HCT116 (cell line): ENCODE measurements at regions not wholly inside any gene's neighbourhood (a gene's known extent, or its start where the extent isn't known, plus 50 kb on each side); places are given as distances from the start of the nearest gene placed in this dataset.

Source experiments
- ATAC-seq: fragments of 200-7000 bp; cut with Tn5 transposase; 2 replicates; pipeline ENCODE4 v1.9.1; 2020; ENCODE audit warnings: mild to moderate bottlenecking, moderate library complexity
- BruUV-seq: library from RNA; stranded (reverse); fragments of 400-500 nt; replicated peaks from 2 replicates; lab custom pipeline; 2021; lab: Mats Ljungman, UMichigan
- CTCF ChIA-PET: fragments of 300-600 bp; sonication (Branson Sonifier 250); formaldehyde crosslinking; loops from one replicate; lab custom pipeline; 2021; ENCODE audit warnings: antibody characterized with exemption; lab: Charles Lee
- POLR2A ChIA-PET: fragments of 300-600, 350-600 bp; sonication (Branson Sonifier 250); formaldehyde crosslinking; loops from one replicate; lab custom pipeline; 2021; ENCODE audit warnings: antibody characterized with exemption; lab: Charles Lee
- RAD21 ChIA-PET, 2 experiments: fragments of 300-600 bp; sonication (Branson Sonifier 250); formaldehyde crosslinking; loops; one replicate each; lab custom pipeline; 2023; ENCODE audit warnings: low total read pairs in 2 of 2; ENCODE audit not compliant: uncharacterized antibody in 2 of 2, unreplicated experiment in 2 of 2, low non-redundant PET in 1 of 2; lab: Charles Lee
- DNase-seq: peaks from one replicate; pipeline ENCODE4 v3.0.0-alpha.2; 2010; ENCODE audit warnings: low read depth, low spot score
- H2AFZ ChIP-seq: fragments of 200-600 bp; shearing (Covaris generic), sonication (generic); 2 replicates; pipeline ENCODE4 v1.6.1; 2017; ENCODE audit warnings: low read depth, mixed run types, mixed read lengths, antibody characterized with exemption, low read length; ENCODE audit not compliant: poor library complexity, severe bottlenecking
- H3K27ac ChIP-seq: 2 replicates; pipeline ENCODE4 v1.5.1; 2012; ENCODE audit warnings: low read depth, low read length
- H3K27me3 ChIP-seq: fragments of 200-600 bp; sonication (generic); 2 replicates; pipeline ENCODE4 v1.6.1; 2016; ENCODE audit warnings: mixed run types, low read length, mixed read lengths; ENCODE audit not compliant: insufficient read depth
- H3K36me3 ChIP-seq, 2 experiments: fragments of 200-500 bp in 1 of 2; fragments of 200-600 bp in 1 of 2; sonication (Bioruptor generic) in 1 of 2; sonication (generic) in 1 of 2; 2 replicates each; pipeline versions ENCODE4 v1.5.1 to v1.6.1; 2014 to 2016; ENCODE audit warnings: low read length in 2 of 2, inconsistent platforms in 1 of 2, mixed read lengths in 1 of 2, mixed run types in 1 of 2; ENCODE audit not compliant: insufficient read depth in 2 of 2, control insufficient read depth in 1 of 2
- H3K4me1 ChIP-seq, 2 experiments: fragments of 200-600 bp in 1 of 2; sonication (generic) in 1 of 2; 2 replicates each; pipeline versions ENCODE4 v1.5.1 to v1.6.1; 2012 to 2017; ENCODE audit warnings: low read length in 2 of 2, inconsistent platforms in 1 of 2, mild to moderate bottlenecking in 1 of 2, mixed read lengths in 1 of 2, mixed run types in 1 of 2, moderate library complexity in 1 of 2; ENCODE audit not compliant: insufficient read depth in 2 of 2, control insufficient read depth in 1 of 2
- H3K4me2 ChIP-seq: fragments of 200-600 bp; sonication (generic); 2 replicates; pipeline ENCODE4 v1.6.1; 2017; ENCODE audit warnings: mixed run types, low read length, mixed read lengths
- H3K4me3 ChIP-seq, 2 experiments: fragments of 200-600 bp in 1 of 2; sonication (generic) in 1 of 2; replicated peaks in 1 of 2; 2 replicates each; pipeline ENCODE4 v1.5.1; 2011 to 2016; ENCODE audit warnings: low read length in 2 of 2, control low read depth in 1 of 2, low read depth in 1 of 2, mild to moderate bottlenecking in 1 of 2, mixed read lengths in 1 of 2, mixed run types in 1 of 2
- H3K79me2 ChIP-seq: fragments of 200-600 bp; sonication (generic); 2 replicates; pipeline ENCODE4 v1.6.1; 2017; ENCODE audit warnings: mild to moderate bottlenecking, mixed run types, low read length, moderate library complexity, mixed read lengths; ENCODE audit not compliant: insufficient read depth
- H3K9ac ChIP-seq: fragments of 200-600 bp; sonication (generic); 2 replicates; pipeline ENCODE4 v1.6.1; 2016; ENCODE audit warnings: low read length, mixed read lengths
- H3K9me2 ChIP-seq: fragments of 200-600 bp; sonication (generic), shearing (Covaris generic); 2 replicates; pipeline ENCODE4 v1.6.1; 2017; ENCODE audit warnings: mixed run types, mild to moderate bottlenecking, moderate library complexity; ENCODE audit not compliant: insufficient read depth
- H3K9me3 ChIP-seq, 2 experiments: fragments of 200-500 bp in 1 of 2; fragments of 200-600 bp in 1 of 2; sonication (Bioruptor generic) in 1 of 2; sonication (generic) in 1 of 2; 2 replicates each; pipeline ENCODE4 v1.6.1; 2014 to 2017; ENCODE audit warnings: low read length in 2 of 2, mixed read lengths in 2 of 2, inconsistent platforms in 1 of 2, low read depth in 1 of 2, mild to moderate bottlenecking in 1 of 2, mixed run types in 1 of 2, moderate library complexity in 1 of 2; ENCODE audit not compliant: control insufficient read depth in 1 of 2, insufficient read depth in 1 of 2
- H4K20me1 ChIP-seq: fragments of 200-600 bp; sonication (generic), shearing (Covaris generic); 2 replicates; pipeline ENCODE4 v1.6.1; 2017; ENCODE audit warnings: mixed run types, mild to moderate bottlenecking, moderate library complexity; ENCODE audit not compliant: insufficient read depth
- ATF3 ChIP-seq: IDR thresholded peaks from 2 replicates; pipeline ENCODE4 v1.6.1; 2012
- CTCF ChIP-seq, 3 experiments: fragments of 200-600 bp in 1 of 3; sonication (generic) in 1 of 3; IDR thresholded peaks in 2 of 3; conservative IDR thresholded peaks in 1 of 3; 2 replicates each; pipeline ENCODE4 v1.5.1; 2012 to 2017; ENCODE audit warnings: low read depth in 2 of 3, low read length in 2 of 3, antibody characterized with exemption in 1 of 3, borderline replicate concordance in 1 of 3, control low read depth in 1 of 3, mild to moderate bottlenecking in 1 of 3, mixed read lengths in 1 of 3, mixed run types in 1 of 3, moderate library complexity in 1 of 3; ENCODE audit not compliant: insufficient read depth in 1 of 3
- EGR1 ChIP-seq: IDR thresholded peaks from 2 replicates; pipeline ENCODE4 v1.6.1; 2012; ENCODE audit warnings: low read depth
- ELF1 ChIP-seq: IDR thresholded peaks from 2 replicates; pipeline ENCODE4 v1.6.1; 2012; ENCODE audit warnings: low read depth, borderline replicate concordance
- JUND ChIP-seq: IDR thresholded peaks from 2 replicates; pipeline ENCODE4 v1.6.1; 2012
- POLR2A ChIP-seq: IDR thresholded peaks from 2 replicates; pipeline ENCODE4 v1.7.0; 2011; ENCODE audit warnings: borderline replicate concordance; ENCODE audit not compliant: insufficient read depth, insufficient read length; ENCODE audit errors: extremely low read depth
- POLR2AphosphoS5 ChIP-seq: IDR thresholded peaks from 2 replicates; pipeline ENCODE4 v1.6.1; 2011; ENCODE audit warnings: mild to moderate bottlenecking, low read depth, low read length, moderate library complexity
- RAD21 ChIP-seq: IDR thresholded peaks from 2 replicates; pipeline ENCODE4 v1.6.1; 2012; ENCODE audit warnings: low read depth, mild to moderate bottlenecking
- REST ChIP-seq: IDR thresholded peaks from 2 replicates; pipeline ENCODE4 v1.6.1; 2012; ENCODE audit warnings: low read depth
- SP1 ChIP-seq: IDR thresholded peaks from 2 replicates; pipeline ENCODE4 v1.6.1; 2012; ENCODE audit warnings: low read depth
- YY1 ChIP-seq: IDR thresholded peaks from 2 replicates; pipeline ENCODE4 v1.6.1; 2011; ENCODE audit warnings: low read length, low read depth, moderate library complexity, mild to moderate bottlenecking; ENCODE audit not compliant: insufficient replicate concordance; ENCODE audit errors: extremely low read depth
- ZFX ChIP-seq: fragments of 450-650 bp; IDR thresholded peaks from 2 replicates; pipeline ENCODE4 v1.6.1; 2017
- intact Hi-C: fragments of 100-400 bp; cut with micrococcal nuclease; formaldehyde crosslinking; loops from 2 replicates; pipeline ENCODE4 v1.10.0; 2022

- H3K4me3 ChIP-seq: no peak overlapping the region
- H4K20me1 ChIP-seq: no peaks in the 10 kb centered on the region
- no peaks in the 10 kb centered on the region for H3K4me1 ChIP-seq
- intact Hi-C loops: no loop called here
- H3K9ac ChIP-seq: no peak overlapping the region
- H3K27me3 ChIP-seq: peaks cover 6% of the 10 kb centered on the region; the same call in 1 of the 2 replicates
- ChIA-PET CTCF (no interaction called here), RAD21 (no interaction called here), POLR2A (no interaction called here)
- H3K36me3 ChIP-seq: no peaks in the 10 kb centered on the region
- no peak overlapping the region for H3K4me2 ChIP-seq
- BruUV-seq: no TSS peak
- no peak overlapping the region for H2AFZ ChIP-seq
- DNase-seq (no peak), ATAC-seq (no peak)
- H3K27ac ChIP-seq: no peak overlapping the region
- no peaks in the 10 kb centered on the region for H3K9me3 ChIP-seq
- TF ChIP-seq POLR2A: no peak
- no peak for TF ChIP-seq RAD21
- TF ChIP-seq SP1: no peak
- TF ChIP-seq REST: no peak
- TF ChIP-seq ELF1: no peak
- no peak for TF ChIP-seq JUND
- no peak for TF ChIP-seq YY1
- no peak for TF ChIP-seq POLR2AphosphoS5
- no peak for TF ChIP-seq CTCF (IDR thresholded peaks at IDR 0.05 in 2 of 3, conservative IDR thresholded peaks at IDR 0.05 in 1 of 3; ENCODE audit: borderline replicate concordance in 1 of 3, insufficient read depth in 1 of 3, low read depth in 2 of 3, low read length in 2 of 3)
- no peak for TF ChIP-seq EGR1
- no peak for TF ChIP-seq ZFX
- no peak for TF ChIP-seq ATF3
- no peaks in the 10 kb centered on the region for H3K9me2 ChIP-seq
- no peaks in the 10 kb centered on the region for H3K79me2 ChIP-seq
Observed at GRCh38 chr11:57936050-57936418, 87.6 kb upstream of the OR9Q1 start.
